HPDE6-E6E7 (cell line): ENCODE measurements at regions not wholly inside any gene's neighbourhood (a gene's known extent, or its start where the extent isn't known, plus 50 kb on each side); places are given as distances from the start of the nearest gene placed in this dataset.
"Not testable (repeated sequence)": the region's sequence is repeated elsewhere in the genome, so short reads cannot be mapped to it uniquely, and the experiment has no call there.

ENCODE experiments used
- DNase-seq: peaks from one replicate; pipeline ENCODE4 v3.0.0; 2011; ENCODE audit warnings: missing footprints; ENCODE audit errors: extremely low spot score

- no peak for DNase-seq
Measured at GRCh38 chr12:89067421-89068187, 284.7 kb downstream of the DUSP6 start.

GRCh38 chr12:89064780-89065179 lies 287.5 kb downstream of the DUSP6 start:
- DNase-seq: peak; percentile 62

GRCh38 chr12:89064151-89064550 lies 288.1 kb downstream of the DUSP6 start:
- no peak for DNase-seq

GRCh38 chr12:89062996-89063395 lies 289.3 kb downstream of the DUSP6 start:
- no peak for DNase-seq

GRCh38 chr12:89059721-89060541 lies 292.4 kb downstream of the DUSP6 start:
- no peak for DNase-seq

GRCh38 chr12:89059056-89059455 lies 293.2 kb downstream of the DUSP6 start:
- DNase-seq: no peak

- no peak for DNase-seq
Measured at GRCh38 chr12:89058402-89058801, 293.9 kb downstream of the DUSP6 start.

- DNase-seq: not testable (repeated sequence)
Measured at GRCh38 chr12:89053817-89054216, 298.5 kb downstream of the DUSP6 start.

GRCh38 chr12:89051065-89051677 lies 301.1 kb downstream of the DUSP6 start:
- DNase-seq: peak; percentile 45

- no peak for DNase-seq
Measured at GRCh38 chr12:89047856-89048418, 304.4 kb downstream of the DUSP6 start.

- no peak for DNase-seq
Measured at GRCh38 chr12:89041078-89041477, 311.2 kb downstream of the DUSP6 start.

- DNase-seq: no peak
Measured at GRCh38 chr12:89040146-89040964, 311.9 kb downstream of the DUSP6 start.

- DNase-seq: no peak
Measured at GRCh38 chr12:89038831-89039512, 313.3 kb downstream of the DUSP6 start.

GRCh38 chr12:89033062-89033461 lies 319.2 kb downstream of the DUSP6 start:
- DNase-seq: no peak

- no peak for DNase-seq
Measured at GRCh38 chr12:89029961-89030360, 322.3 kb downstream of the DUSP6 start.

GRCh38 chr12:89024580-89024979 lies 327.7 kb downstream of the DUSP6 start:
- no peak for DNase-seq

- DNase-seq: no peak
Measured at GRCh38 chr12:89023936-89024335, 328.4 kb downstream of the DUSP6 start.

GRCh38 chr12:89020689-89021088 lies 331.6 kb downstream of the DUSP6 start:
- no peak for DNase-seq

- DNase-seq: no peak
Measured at GRCh38 chr12:89020121-89020480, 332.2 kb downstream of the DUSP6 start.

- peak; percentile 64 for DNase-seq
Measured at GRCh38 chr12:89019439-89020120, 332.7 kb downstream of the DUSP6 start.
